ENCODE measurements at regions not wholly inside any gene's neighbourhood (a gene's known extent, or its start where the extent isn't known, plus 50 kb on each side); places are given as distances from the start of the nearest gene placed in this dataset.

DNA sequence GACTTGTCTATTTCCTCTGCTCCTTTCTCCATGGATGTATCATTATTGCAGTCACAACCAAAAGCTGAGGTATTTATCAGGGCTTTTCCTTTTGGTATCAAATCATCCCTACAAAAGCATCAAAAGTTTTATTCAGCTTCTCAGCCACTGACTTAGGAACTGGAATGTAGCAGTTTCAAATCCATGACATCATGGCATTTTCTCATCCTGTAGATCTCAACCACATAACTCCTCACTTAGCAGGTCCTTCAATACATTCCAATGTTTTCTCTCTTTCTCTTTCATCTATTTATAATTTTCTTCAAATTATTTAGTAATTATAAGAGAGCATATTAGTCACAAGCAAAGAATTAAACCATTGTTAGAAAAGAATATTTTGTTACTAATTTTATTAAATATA, 537.4 kb upstream of the SORCS1 start:
- ATAC-seq (no peak), DNase-seq (ENCODE audit: low spot score) (no peak)
- no peaks in the 10 kb centered on the region for H3K9me3 Mint-ChIP-seq
- no peaks in the 10 kb centered on the region for H3F3A ChIP-seq (replicated peaks; ENCODE audit: low read depth)
- no peak overlapping the region for H3K4me3 Mint-ChIP-seq
- no peak overlapping the region for H3K27ac ChIP-seq (ENCODE audit: low read depth)
- H3K4me1 ChIP-seq (ENCODE audit: insufficient read depth) = no peaks in the 10 kb centered on the region
- H3K27ac Mint-ChIP-seq = no peak overlapping the region
- no peaks in the 10 kb centered on the region for H4K20me1 ChIP-seq (replicated peaks; ENCODE audit: insufficient read depth)
- H3K4me1 Mint-ChIP-seq = no peaks in the 10 kb centered on the region
- no peak overlapping the region for H3K4me2 ChIP-seq
- H3K27me3 Mint-ChIP-seq (ENCODE audit: insufficient read depth, low read depth, poor library complexity) = peaks cover 3% of the 10 kb centered on the region
- H3K36me3 ChIP-seq (ENCODE audit: insufficient read depth) = no peaks in the 10 kb centered on the region
- H3K36me3 Mint-ChIP-seq (ENCODE audit: low read depth) = no peaks in the 10 kb centered on the region
- H3K27me3 ChIP-seq (ENCODE audit: insufficient read depth) = no peaks in the 10 kb centered on the region
- no peak overlapping the region for H3K4me3 ChIP-seq
- TF ChIP-seq ZNF331 (CRISPR knock-in tag; IDR thresholded peaks at IDR 0.05; ENCODE audit: low read depth) (no peak), JUNB (IDR thresholded peaks at IDR 0.05; ENCODE audit: unreplicated experiment) (no peak), REST (IDR thresholded peaks at IDR 0.05; ENCODE audit: unreplicated experiment) (no peak), NANOG (IDR thresholded peaks at IDR 0.05; ENCODE audit: borderline replicate concordance) (no peak), ZNF114 (CRISPR knock-in tag; IDR thresholded peaks at IDR 0.05) (no peak), CREB1 (CRISPR knock-in tag; IDR thresholded peaks at IDR 0.05; ENCODE audit: low read depth) (no peak), EZH2phosphoT487 (IDR thresholded peaks at IDR 0.05; ENCODE audit: unreplicated experiment) (no peak), POLR2AphosphoS5 (IDR thresholded peaks at IDR 0.05; ENCODE audit: low read depth) (no peak), EZH2 (IDR thresholded peaks at IDR 0.05; ENCODE audit: low read depth, unreplicated experiment) (no peak), STAT1 (IDR thresholded peaks at IDR 0.05; ENCODE audit: unreplicated experiment) (no peak)
- TF ChIP-seq, protein P1, sequence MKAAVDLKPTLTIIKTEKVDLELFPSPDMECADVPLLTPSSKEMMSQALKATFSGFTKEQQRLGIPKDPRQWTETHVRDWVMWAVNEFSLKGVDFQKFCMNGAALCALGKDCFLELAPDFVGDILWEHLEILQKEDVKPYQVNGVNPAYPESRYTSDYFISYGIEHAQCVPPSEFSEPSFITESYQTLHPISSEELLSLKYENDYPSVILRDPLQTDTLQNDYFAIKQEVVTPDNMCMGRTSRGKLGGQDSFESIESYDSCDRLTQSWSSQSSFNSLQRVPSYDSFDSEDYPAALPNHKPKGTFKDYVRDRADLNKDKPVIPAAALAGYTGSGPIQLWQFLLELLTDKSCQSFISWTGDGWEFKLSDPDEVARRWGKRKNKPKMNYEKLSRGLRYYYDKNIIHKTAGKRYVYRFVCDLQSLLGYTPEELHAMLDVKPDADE (IDR thresholded peaks at IDR 0.05) = no peak
- TF ChIP-seq, protein P2, sequence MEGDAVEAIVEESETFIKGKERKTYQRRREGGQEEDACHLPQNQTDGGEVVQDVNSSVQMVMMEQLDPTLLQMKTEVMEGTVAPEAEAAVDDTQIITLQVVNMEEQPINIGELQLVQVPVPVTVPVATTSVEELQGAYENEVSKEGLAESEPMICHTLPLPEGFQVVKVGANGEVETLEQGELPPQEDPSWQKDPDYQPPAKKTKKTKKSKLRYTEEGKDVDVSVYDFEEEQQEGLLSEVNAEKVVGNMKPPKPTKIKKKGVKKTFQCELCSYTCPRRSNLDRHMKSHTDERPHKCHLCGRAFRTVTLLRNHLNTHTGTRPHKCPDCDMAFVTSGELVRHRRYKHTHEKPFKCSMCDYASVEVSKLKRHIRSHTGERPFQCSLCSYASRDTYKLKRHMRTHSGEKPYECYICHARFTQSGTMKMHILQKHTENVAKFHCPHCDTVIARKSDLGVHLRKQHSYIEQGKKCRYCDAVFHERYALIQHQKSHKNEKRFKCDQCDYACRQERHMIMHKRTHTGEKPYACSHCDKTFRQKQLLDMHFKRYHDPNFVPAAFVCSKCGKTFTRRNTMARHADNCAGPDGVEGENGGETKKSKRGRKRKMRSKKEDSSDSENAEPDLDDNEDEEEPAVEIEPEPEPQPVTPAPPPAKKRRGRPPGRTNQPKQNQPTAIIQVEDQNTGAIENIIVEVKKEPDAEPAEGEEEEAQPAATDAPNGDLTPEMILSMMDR (conservative IDR thresholded peaks at IDR 0.05; ENCODE audit: low read depth in 2 of 2) = no peak
- TF ChIP-seq, protein P3, sequence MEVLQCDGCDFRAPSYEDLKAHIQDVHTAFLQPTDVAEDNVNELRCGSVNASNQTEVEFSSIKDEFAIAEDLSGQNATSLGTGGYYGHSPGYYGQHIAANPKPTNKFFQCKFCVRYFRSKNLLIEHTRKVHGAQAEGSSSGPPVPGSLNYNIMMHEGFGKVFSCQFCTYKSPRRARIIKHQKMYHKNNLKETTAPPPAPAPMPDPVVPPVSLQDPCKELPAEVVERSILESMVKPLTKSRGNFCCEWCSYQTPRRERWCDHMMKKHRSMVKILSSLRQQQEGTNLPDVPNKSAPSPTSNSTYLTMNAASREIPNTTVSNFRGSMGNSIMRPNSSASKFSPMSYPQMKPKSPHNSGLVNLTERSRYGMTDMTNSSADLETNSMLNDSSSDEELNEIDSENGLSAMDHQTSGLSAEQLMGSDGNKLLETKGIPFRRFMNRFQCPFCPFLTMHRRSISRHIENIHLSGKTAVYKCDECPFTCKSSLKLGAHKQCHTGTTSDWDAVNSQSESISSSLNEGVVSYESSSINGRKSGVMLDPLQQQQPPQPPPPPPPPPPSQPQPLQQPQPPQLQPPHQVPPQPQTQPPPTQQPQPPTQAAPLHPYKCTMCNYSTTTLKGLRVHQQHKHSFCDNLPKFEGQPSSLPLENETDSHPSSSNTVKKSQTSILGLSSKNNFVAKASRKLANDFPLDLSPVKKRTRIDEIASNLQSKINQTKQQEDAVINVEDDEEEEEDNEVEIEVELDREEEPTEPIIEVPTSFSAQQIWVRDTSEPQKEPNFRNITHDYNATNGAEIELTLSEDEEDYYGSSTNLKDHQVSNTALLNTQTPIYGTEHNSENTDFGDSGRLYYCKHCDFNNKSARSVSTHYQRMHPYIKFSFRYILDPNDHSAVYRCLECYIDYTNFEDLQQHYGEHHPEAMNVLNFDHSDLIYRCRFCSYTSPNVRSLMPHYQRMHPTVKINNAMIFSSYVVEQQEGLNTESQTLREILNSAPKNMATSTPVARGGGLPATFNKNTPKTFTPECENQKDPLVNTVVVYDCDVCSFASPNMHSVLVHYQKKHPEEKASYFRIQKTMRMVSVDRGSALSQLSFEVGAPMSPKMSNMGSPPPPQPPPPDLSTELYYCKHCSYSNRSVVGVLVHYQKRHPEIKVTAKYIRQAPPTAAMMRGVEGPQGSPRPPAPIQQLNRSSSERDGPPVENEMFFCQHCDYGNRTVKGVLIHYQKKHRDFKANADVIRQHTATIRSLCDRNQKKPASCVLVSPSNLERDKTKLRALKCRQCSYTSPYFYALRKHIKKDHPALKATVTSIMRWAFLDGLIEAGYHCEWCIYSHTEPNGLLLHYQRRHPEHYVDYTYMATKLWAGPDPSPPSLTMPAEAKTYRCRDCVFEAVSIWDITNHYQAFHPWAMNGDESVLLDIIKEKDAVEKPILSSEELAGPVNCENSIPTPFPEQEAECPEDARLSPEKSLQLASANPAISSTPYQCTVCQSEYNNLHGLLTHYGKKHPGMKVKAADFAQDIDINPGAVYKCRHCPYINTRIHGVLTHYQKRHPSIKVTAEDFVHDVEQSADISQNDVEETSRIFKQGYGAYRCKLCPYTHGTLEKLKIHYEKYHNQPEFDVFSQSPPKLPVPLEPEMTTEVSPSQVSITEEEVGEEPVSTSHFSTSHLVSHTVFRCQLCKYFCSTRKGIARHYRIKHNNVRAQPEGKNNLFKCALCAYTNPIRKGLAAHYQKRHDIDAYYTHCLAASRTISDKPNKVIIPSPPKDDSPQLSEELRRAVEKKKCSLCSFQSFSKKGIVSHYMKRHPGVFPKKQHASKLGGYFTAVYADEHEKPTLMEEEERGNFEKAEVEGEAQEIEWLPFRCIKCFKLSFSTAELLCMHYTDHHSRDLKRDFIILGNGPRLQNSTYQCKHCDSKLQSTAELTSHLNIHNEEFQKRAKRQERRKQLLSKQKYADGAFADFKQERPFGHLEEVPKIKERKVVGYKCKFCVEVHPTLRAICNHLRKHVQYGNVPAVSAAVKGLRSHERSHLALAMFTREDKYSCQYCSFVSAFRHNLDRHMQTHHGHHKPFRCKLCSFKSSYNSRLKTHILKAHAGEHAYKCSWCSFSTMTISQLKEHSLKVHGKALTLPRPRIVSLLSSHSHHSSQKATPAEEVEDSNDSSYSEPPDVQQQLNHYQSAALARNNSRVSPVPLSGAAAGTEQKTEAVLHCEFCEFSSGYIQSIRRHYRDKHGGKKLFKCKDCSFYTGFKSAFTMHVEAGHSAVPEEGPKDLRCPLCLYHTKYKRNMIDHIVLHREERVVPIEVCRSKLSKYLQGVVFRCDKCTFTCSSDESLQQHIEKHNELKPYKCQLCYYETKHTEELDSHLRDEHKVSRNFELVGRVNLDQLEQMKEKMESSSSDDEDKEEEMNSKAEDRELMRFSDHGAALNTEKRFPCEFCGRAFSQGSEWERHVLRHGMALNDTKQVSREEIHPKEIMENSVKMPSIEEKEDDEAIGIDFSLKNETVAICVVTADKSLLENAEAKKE (CRISPR knock-in tag; IDR thresholded peaks at IDR 0.05) = no peak
- H3K79me2 ChIP-seq (replicated peaks; ENCODE audit: insufficient read depth) = no peaks in the 10 kb centered on the region
- no peaks in the 10 kb centered on the region for H3K9me2 ChIP-seq (ENCODE audit: insufficient read depth)
- no peak overlapping the region for H2AFZ ChIP-seq

Data from GM23338 (cell line).